Endothelial cell of umbilical vein (primary cell): ENCODE measurements at regions not wholly inside any gene's neighbourhood (a gene's known extent, or its start where the extent isn't known, plus 50 kb on each side); places are given as distances from the start of the nearest gene placed in this dataset.

Experiments
- BruUV-seq: library from RNA; stranded (reverse); fragments of 400-500 nt; replicated peaks from 2 replicates; lab custom pipeline; 2021; lab: Mats Ljungman, UMichigan
- CTCF ChIA-PET: fragments of 300-600, 350-600 bp; sonication (Branson Sonifier 250); formaldehyde crosslinking; loops from one replicate; lab custom pipeline; 2021; ENCODE audit warnings: antibody characterized with exemption, inconsistent platforms; lab: Charles Lee
- POLR2A ChIA-PET: fragments of 300-600, 350-600 bp; sonication (Branson Sonifier 250); formaldehyde crosslinking; loops from one replicate; lab custom pipeline; 2021; ENCODE audit warnings: antibody characterized with exemption, inconsistent platforms; lab: Charles Lee
- DNase-seq: peaks from one replicate; pipeline ENCODE4 v3.0.0-alpha.2; 2011; ENCODE audit warnings: low read depth, low spot score
- FAIRE-seq: peaks from 2 replicates; lab custom pipeline; 2011; peaks lifted over from hg19 to GRCh38; lab: Jason Lieb, UNC
- H2AFZ ChIP-seq: 2 replicates; pipeline ENCODE4 v1.6.0; 2012; ENCODE audit warnings: low read depth, low read length, control low read depth, inconsistent platforms
- H3K27ac ChIP-seq: 2 replicates; pipeline ENCODE4 v1.5.1; 2011; ENCODE audit warnings: low read depth, mild to moderate bottlenecking, control low read depth, low read length, moderate library complexity; ENCODE audit not compliant: insufficient read depth
- H3K27me3 ChIP-seq, 2 experiments: 2 replicates each; pipeline versions ENCODE4 v1.6.0 to v1.6.1; 2011; ENCODE audit warnings: low read length in 2 of 2, mixed read lengths in 1 of 2; ENCODE audit not compliant: control insufficient read depth in 2 of 2, insufficient read depth in 2 of 2
- H3K36me3 ChIP-seq, 2 experiments: 2 replicates in 1 of 2; 3 replicates in 1 of 2; pipeline ENCODE4 v1.5.1; 2011; ENCODE audit warnings: low read length in 2 of 2, mild to moderate bottlenecking in 1 of 2, moderate library complexity in 1 of 2; ENCODE audit not compliant: control insufficient read depth in 2 of 2, insufficient read depth in 2 of 2; ENCODE audit errors: extremely low read depth in 1 of 2
- H3K4me1 ChIP-seq: 3 replicates; pipeline ENCODE4 v1.5.1; 2011; ENCODE audit warnings: mild to moderate bottlenecking, low read length; ENCODE audit not compliant: control insufficient read depth, insufficient read depth; ENCODE audit errors: extremely low read depth
- H3K4me2 ChIP-seq: 2 replicates; pipeline ENCODE4 v1.6.1; 2011; ENCODE audit warnings: low read length, control low read depth, mixed read lengths; ENCODE audit not compliant: insufficient read depth
- H3K4me3 ChIP-seq, 3 experiments: fragments of 200-600 bp in 1 of 3; sonication (generic), shearing (Covaris generic) in 1 of 3; replicated peaks in 1 of 3; 2 replicates each; pipeline ENCODE4 v1.5.1; 2011 to 2016; ENCODE audit warnings: control low read depth in 3 of 3, low read length in 3 of 3, mild to moderate bottlenecking in 2 of 3, inconsistent platforms in 1 of 3, low read depth in 1 of 3, moderate library complexity in 1 of 3; ENCODE audit not compliant: insufficient read depth in 1 of 3
- H3K79me2 ChIP-seq: 2 replicates; pipeline ENCODE4 v1.6.0; 2012; ENCODE audit warnings: low read length, inconsistent platforms; ENCODE audit not compliant: control insufficient read depth, insufficient read depth
- H3K9ac ChIP-seq: replicated peaks from 2 replicates; pipeline ENCODE3; 2011; ENCODE audit warnings: low read length, control low read depth; ENCODE audit not compliant: insufficient read depth; ENCODE audit errors: extremely low read depth
- H3K9me1 ChIP-seq: replicated peaks from 3 replicates; pipeline ENCODE4 v1.6.0; 2011; ENCODE audit warnings: mild to moderate bottlenecking, low read length; ENCODE audit not compliant: control insufficient read depth, insufficient read depth; ENCODE audit errors: extremely low read depth
- H3K9me3 ChIP-seq: replicated peaks from 2 replicates; pipeline ENCODE4 v1.5.1; 2012; ENCODE audit warnings: low read length, inconsistent platforms; ENCODE audit not compliant: control insufficient read depth, insufficient read depth
- H4K20me1 ChIP-seq: replicated peaks from 2 replicates; pipeline ENCODE3; 2011; ENCODE audit warnings: mild to moderate bottlenecking, low read length; ENCODE audit not compliant: control insufficient read depth, insufficient read depth; ENCODE audit errors: extremely low read depth
- EZH2 ChIP-seq: IDR thresholded peaks from 2 replicates; pipeline ENCODE4 v1.6.1; 2012; ENCODE audit warnings: borderline replicate concordance, low read depth, mild to moderate bottlenecking, moderate library complexity, low read length, inconsistent platforms; ENCODE audit not compliant: severe bottlenecking
- FOS ChIP-seq: IDR thresholded peaks from 2 replicates; pipeline ENCODE4 v1.6.1; 2011; ENCODE audit warnings: mild to moderate bottlenecking, low read length, moderate library complexity, borderline replicate concordance; ENCODE audit not compliant: insufficient read depth
- GATA2 ChIP-seq: IDR thresholded peaks from 2 replicates; pipeline ENCODE4 v1.7.0; 2011; ENCODE audit warnings: low read depth, mild to moderate bottlenecking, moderate library complexity, mixed read lengths, low read length; ENCODE audit not compliant: insufficient read length, insufficient read depth
- JUN ChIP-seq: IDR thresholded peaks from 2 replicates; pipeline ENCODE4 v1.6.1; 2011; ENCODE audit warnings: borderline replicate concordance, low read depth; ENCODE audit not compliant: insufficient read length, insufficient read depth
- MYC ChIP-seq: IDR thresholded peaks from one replicate; pipeline ENCODE4 v1.6.1; 2011; ENCODE audit warnings: mild to moderate bottlenecking, low read depth, low read length
- POLR2A ChIP-seq: IDR thresholded peaks from 2 replicates; pipeline ENCODE4 v1.6.1; 2012; ENCODE audit warnings: low read depth, mild to moderate bottlenecking, control low read depth, low read length
- POLR2AphosphoS5 ChIP-seq: IDR thresholded peaks from 2 replicates; pipeline ENCODE4 v1.6.1; 2012; ENCODE audit warnings: low read depth, mild to moderate bottlenecking, control low read depth, low read length, moderate library complexity; ENCODE audit not compliant: insufficient read depth
- dilution Hi-C: fragments of 300-500 bp; cut with MboI; formaldehyde crosslinking; loops from one replicate; pipeline ENCODE4 v1.15.0; 2019; ENCODE audit warnings: low sequenced_read_pairs; ENCODE audit not compliant: extremely low pct_ligation_motif_present
- intact Hi-C: fragments of 100-400 bp; cut with micrococcal nuclease; formaldehyde crosslinking; loops from one replicate; pipeline ENCODE4 v1.10.0; 2022
- TF ChIP-seq, protein P1 (sequence below): IDR thresholded peaks from 2 replicates; pipeline ENCODE4 v1.6.1; 2011; ENCODE audit not compliant: insufficient read depth, insufficient read length
- TF ChIP-seq, protein P2 (sequence below), 2 donors: IDR thresholded peaks; 1 replicate in 1 of 2; 2 replicates in 1 of 2; pipeline ENCODE4 v1.5.1; 2011; ENCODE audit warnings: low read length in 2 of 2, mild to moderate bottlenecking in 2 of 2, moderate library complexity in 2 of 2, control low read depth in 1 of 2, inconsistent platforms in 1 of 2, low read depth in 1 of 2; ENCODE audit not compliant: insufficient read depth in 1 of 2; ENCODE audit errors: extremely low read depth in 1 of 2

DNA sequence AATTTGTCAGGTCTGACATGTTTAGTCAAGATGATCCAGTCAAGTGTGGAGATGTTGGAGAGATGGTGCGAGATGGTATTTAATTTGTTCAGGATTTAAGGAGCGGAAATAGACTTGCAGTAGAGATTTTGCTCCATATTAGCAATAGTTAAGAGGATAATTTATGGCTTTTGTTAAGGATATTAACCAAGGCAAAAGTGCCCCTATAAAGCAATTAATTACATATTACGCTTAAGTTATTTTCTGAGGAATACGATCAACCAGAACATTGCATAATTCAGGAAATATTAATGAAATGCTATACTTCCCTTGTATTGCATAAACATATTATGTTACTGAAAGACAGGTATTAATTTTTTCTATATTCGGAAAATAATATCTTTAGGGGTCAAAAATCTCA is 83.9 kb downstream of the ZIC1 start:
- H3K9me1 ChIP-seq = no peaks in the 10 kb centered on the region
- BruUV-seq = no TSS peak
- TF ChIP-seq, protein P1, sequence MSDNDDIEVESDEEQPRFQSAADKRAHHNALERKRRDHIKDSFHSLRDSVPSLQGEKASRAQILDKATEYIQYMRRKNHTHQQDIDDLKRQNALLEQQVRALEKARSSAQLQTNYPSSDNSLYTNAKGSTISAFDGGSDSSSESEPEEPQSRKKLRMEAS = no peak
- TF ChIP-seq GATA2 (no peak), EZH2 (no peak), MYC (no peak), POLR2A (no peak), POLR2AphosphoS5 (no peak), FOS (no peak), JUN (no peak)
- TF ChIP-seq, protein P2, sequence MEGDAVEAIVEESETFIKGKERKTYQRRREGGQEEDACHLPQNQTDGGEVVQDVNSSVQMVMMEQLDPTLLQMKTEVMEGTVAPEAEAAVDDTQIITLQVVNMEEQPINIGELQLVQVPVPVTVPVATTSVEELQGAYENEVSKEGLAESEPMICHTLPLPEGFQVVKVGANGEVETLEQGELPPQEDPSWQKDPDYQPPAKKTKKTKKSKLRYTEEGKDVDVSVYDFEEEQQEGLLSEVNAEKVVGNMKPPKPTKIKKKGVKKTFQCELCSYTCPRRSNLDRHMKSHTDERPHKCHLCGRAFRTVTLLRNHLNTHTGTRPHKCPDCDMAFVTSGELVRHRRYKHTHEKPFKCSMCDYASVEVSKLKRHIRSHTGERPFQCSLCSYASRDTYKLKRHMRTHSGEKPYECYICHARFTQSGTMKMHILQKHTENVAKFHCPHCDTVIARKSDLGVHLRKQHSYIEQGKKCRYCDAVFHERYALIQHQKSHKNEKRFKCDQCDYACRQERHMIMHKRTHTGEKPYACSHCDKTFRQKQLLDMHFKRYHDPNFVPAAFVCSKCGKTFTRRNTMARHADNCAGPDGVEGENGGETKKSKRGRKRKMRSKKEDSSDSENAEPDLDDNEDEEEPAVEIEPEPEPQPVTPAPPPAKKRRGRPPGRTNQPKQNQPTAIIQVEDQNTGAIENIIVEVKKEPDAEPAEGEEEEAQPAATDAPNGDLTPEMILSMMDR (IDR thresholded peaks at IDR 0.05; ENCODE audit: extremely low read depth in 1 of 2, insufficient read depth in 1 of 2, low read depth in 1 of 2, low read length in 2 of 2) = no peak
- DNase-seq (no peak), FAIRE-seq (no peak)
- H3K36me3 ChIP-seq = no peaks in the 10 kb centered on the region
- POLR2A ChIA-PET = no interaction called here
- CTCF ChIA-PET = interaction anchor here (1.1 to 2.2 kb wide), 2 partner anchors 14 to 124 kb away, joined by 3 to 7 read pairs; no protein-coding TSS in a partner anchor
- no peak overlapping the region for H3K4me2 ChIP-seq
- H3K4me3 ChIP-seq = no peak overlapping the region
- H3K27ac ChIP-seq = no peak overlapping the region
- H3K9me3 ChIP-seq = no peaks in the 10 kb centered on the region
- peaks cover 0 to 4% of the 10 kb centered on the region in 2 experiments for H3K27me3 ChIP-seq
- dilution Hi-C loops = no loop called here
- H3K79me2 ChIP-seq = no peaks in the 10 kb centered on the region
- H3K4me1 ChIP-seq = no peaks in the 10 kb centered on the region
- no peak overlapping the region for H2AFZ ChIP-seq
- H3K9ac ChIP-seq = no peak overlapping the region
- intact Hi-C loops = no loop called here
- H4K20me1 ChIP-seq = no peaks in the 10 kb centered on the region
